Peyer's patch (tissue), 4 donors: ENCODE measurements at regions not wholly inside any gene's neighbourhood (a gene's known extent, or its start where the extent isn't known, plus 50 kb on each side); places are given as distances from the start of the nearest gene placed in this dataset.

Source experiments
- POLR2A ChIP-seq, 2 donors: fragments of 450-650 bp; IDR thresholded peaks; one replicate each; pipeline ENCODE4 v1.5.1; 2017; ENCODE audit warnings: antibody characterized with exemption in 2 of 2, mild to moderate bottlenecking in 2 of 2, moderate library complexity in 2 of 2
- TF ChIP-seq, protein P1 (sequence below), 6 experiments: fragments of 450-650 bp in 4 of 6; fragments of 200-600 bp in 2 of 6; sonication (generic) in 1 of 6; IDR thresholded peaks; one replicate each; pipeline ENCODE4 v1.5.1; 2017 to 2019; ENCODE audit warnings: antibody characterized with exemption in 6 of 6, mild to moderate bottlenecking in 3 of 6, moderate library complexity in 1 of 6

GRCh38 chr1:198472997-198473396 lies 67.5 kb downstream of the ATP6V1G3 start:
- TF ChIP-seq, protein P1, sequence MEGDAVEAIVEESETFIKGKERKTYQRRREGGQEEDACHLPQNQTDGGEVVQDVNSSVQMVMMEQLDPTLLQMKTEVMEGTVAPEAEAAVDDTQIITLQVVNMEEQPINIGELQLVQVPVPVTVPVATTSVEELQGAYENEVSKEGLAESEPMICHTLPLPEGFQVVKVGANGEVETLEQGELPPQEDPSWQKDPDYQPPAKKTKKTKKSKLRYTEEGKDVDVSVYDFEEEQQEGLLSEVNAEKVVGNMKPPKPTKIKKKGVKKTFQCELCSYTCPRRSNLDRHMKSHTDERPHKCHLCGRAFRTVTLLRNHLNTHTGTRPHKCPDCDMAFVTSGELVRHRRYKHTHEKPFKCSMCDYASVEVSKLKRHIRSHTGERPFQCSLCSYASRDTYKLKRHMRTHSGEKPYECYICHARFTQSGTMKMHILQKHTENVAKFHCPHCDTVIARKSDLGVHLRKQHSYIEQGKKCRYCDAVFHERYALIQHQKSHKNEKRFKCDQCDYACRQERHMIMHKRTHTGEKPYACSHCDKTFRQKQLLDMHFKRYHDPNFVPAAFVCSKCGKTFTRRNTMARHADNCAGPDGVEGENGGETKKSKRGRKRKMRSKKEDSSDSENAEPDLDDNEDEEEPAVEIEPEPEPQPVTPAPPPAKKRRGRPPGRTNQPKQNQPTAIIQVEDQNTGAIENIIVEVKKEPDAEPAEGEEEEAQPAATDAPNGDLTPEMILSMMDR (IDR thresholded peaks at IDR 0.05) = no peak
- no peak for TF ChIP-seq POLR2A (IDR thresholded peaks at IDR 0.05)
